ENCODE measurements at regions not wholly inside any gene's neighbourhood (a gene's known extent, or its start where the extent isn't known, plus 50 kb on each side); places are given as distances from the start of the nearest gene placed in this dataset.

GRCh38 chr20:40241596-40242343, 447.3 kb downstream of the MAFB start:
- peaks cover 21% of the 10 kb centered on the region for H3K4me1 ChIP-seq

GRCh38 chr20:40238511-40238910, 450.5 kb downstream of the MAFB start:
- H3K4me3 ChIP-seq (ENCODE audit: low read depth, low read length) = no peak overlapping the region
- H3K27me3 ChIP-seq (ENCODE audit: control insufficient read depth, insufficient read depth, low read length) = no peaks in the 10 kb centered on the region
- TF ChIP-seq CTCF (IDR thresholded peaks at IDR 0.05) = no peak
- no peaks in the 10 kb centered on the region for H3K9me3 ChIP-seq (ENCODE audit: control insufficient read depth, low read length)
- no peak overlapping the region for H3K9ac ChIP-seq
- no peaks in the 10 kb centered on the region for H3K36me3 ChIP-seq (ENCODE audit: control insufficient read depth, insufficient read depth, low read length)
- H3K4me1 ChIP-seq = peaks cover 39% of the 10 kb centered on the region
- no peak overlapping the region for H3K4me2 ChIP-seq (ENCODE audit: low read length)
- H3K27ac ChIP-seq = no peak overlapping the region
- H3K79me2 ChIP-seq = no peaks in the 10 kb centered on the region
- peak overlapping the region; percentile 4 for H2AFZ ChIP-seq

More at GRCh38 chr20:40241596-40242343, 447.3 kb downstream of the MAFB start:
- H3K4me3 ChIP-seq (ENCODE audit: low read depth, low read length) = no peak overlapping the region
- H3K36me3 ChIP-seq (ENCODE audit: control insufficient read depth, insufficient read depth, low read length) = no peaks in the 10 kb centered on the region
- H3K79me2 ChIP-seq = no peaks in the 10 kb centered on the region
- TF ChIP-seq CTCF (IDR thresholded peaks at IDR 0.05) = no peak
- peak overlapping the region; percentile 51 for H2AFZ ChIP-seq
- H3K4me2 ChIP-seq (ENCODE audit: low read length) = no peak overlapping the region
- no peaks in the 10 kb centered on the region for H3K9me3 ChIP-seq (ENCODE audit: control insufficient read depth, low read length)
- H3K27me3 ChIP-seq (ENCODE audit: control insufficient read depth, insufficient read depth, low read length) = no peaks in the 10 kb centered on the region
- H3K27ac ChIP-seq = no peak overlapping the region
- no peak overlapping the region for H3K9ac ChIP-seq

- Histone ChIP-seq H3K4me2 (ENCODE audit: low read length) (no peak overlapping the region), H3K27me3 (ENCODE audit: control insufficient read depth, insufficient read depth, low read length) (no peaks in the 10 kb centered on the region), H3K9ac (no peak overlapping the region), H3K4me3 (ENCODE audit: low read depth, low read length) (no peak overlapping the region), H3K4me1 (peaks cover 40% of the 10 kb centered on the region), H2AFZ (peak overlapping the region; percentile 40), H3K27ac (peak overlapping the region; percentile 94), H3K9me3 (ENCODE audit: control insufficient read depth, low read length) (no peaks in the 10 kb centered on the region), H3K36me3 (ENCODE audit: control insufficient read depth, insufficient read depth, low read length) (no peaks in the 10 kb centered on the region), H3K79me2 (no peaks in the 10 kb centered on the region)
- TF ChIP-seq CTCF (IDR thresholded peaks at IDR 0.05) = no peak
Measured at GRCh38 chr20:40234593-40234992, 454.4 kb downstream of the MAFB start.

DNA sequence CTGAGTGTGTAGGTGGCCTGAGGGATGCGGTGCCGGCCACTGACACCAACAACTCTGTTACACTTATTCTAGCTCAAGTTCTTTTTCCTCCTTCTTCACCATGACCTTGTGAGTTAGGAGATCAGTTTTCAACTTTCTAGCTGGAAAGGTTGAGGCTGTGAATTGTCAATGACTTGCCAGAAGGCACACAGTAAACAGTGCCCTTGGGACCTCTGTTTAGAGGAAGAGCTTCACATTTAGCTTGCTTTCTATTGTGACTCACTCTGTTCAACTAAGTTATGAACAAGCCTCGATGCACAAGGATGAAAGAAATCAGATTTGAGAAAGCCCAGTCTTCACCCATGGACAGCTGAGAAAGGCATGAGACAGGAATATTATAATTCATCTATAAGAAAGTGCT, 455.6 kb downstream of the MAFB start:
- peak overlapping the region; percentile 62 for H2AFZ ChIP-seq
- no peaks in the 10 kb centered on the region for H3K79me2 ChIP-seq
- no peaks in the 10 kb centered on the region for H3K36me3 ChIP-seq (ENCODE audit: control insufficient read depth, insufficient read depth, low read length)
- H3K27me3 ChIP-seq (ENCODE audit: control insufficient read depth, insufficient read depth, low read length) = no peaks in the 10 kb centered on the region
- no peaks in the 10 kb centered on the region for H3K9me3 ChIP-seq (ENCODE audit: control insufficient read depth, low read length)
- peaks cover 39% of the 10 kb centered on the region for H3K4me1 ChIP-seq
- peak overlapping the region; percentile 13 for H3K4me2 ChIP-seq (ENCODE audit: low read length)
- H3K9ac ChIP-seq = no peak overlapping the region
- TF ChIP-seq CTCF (IDR thresholded peaks at IDR 0.05) = no peak
- peak overlapping the region; percentile 80 for H3K27ac ChIP-seq
- H3K4me3 ChIP-seq (ENCODE audit: low read depth, low read length) = no peak overlapping the region

- H3K9ac ChIP-seq = no peak overlapping the region
- no peak for TF ChIP-seq CTCF (IDR thresholded peaks at IDR 0.05)
- no peaks in the 10 kb centered on the region for H3K79me2 ChIP-seq
- no peaks in the 10 kb centered on the region for H3K9me3 ChIP-seq (ENCODE audit: control insufficient read depth, low read length)
- peaks cover 37% of the 10 kb centered on the region for H3K4me1 ChIP-seq
- peak overlapping the region; percentile 62 for H2AFZ ChIP-seq
- peak overlapping the region; percentile 13 for H3K4me2 ChIP-seq (ENCODE audit: low read length)
- H3K27ac ChIP-seq = peak overlapping the region; percentile 80
- H3K4me3 ChIP-seq (ENCODE audit: low read depth, low read length) = no peak overlapping the region
- no peaks in the 10 kb centered on the region for H3K36me3 ChIP-seq (ENCODE audit: control insufficient read depth, insufficient read depth, low read length)
- no peaks in the 10 kb centered on the region for H3K27me3 ChIP-seq (ENCODE audit: control insufficient read depth, insufficient read depth, low read length)
Measured at GRCh38 chr20:40232756-40233155, 456.3 kb downstream of the MAFB start.

Measured in parathyroid adenoma (tissue), 2 donors.